Mesendoderm (in vitro differentiated cells): ENCODE measurements at regions not wholly inside any gene's neighbourhood (a gene's known extent, or its start where the extent isn't known, plus 50 kb on each side); places are given as distances from the start of the nearest gene placed in this dataset.
A peak's percentile ranks its signal among the peaks of the same experiment; 100 is the strongest.

ENCODE experiments used
- DNase-seq: peaks from one replicate; pipeline ENCODE4 v3.0.0; 2013
- H2AK5ac ChIP-seq: 2 replicates; pipeline ENCODE4 v1.6.1; 2013; ENCODE audit warnings: low read length, inconsistent platforms
- H2BK120ac ChIP-seq: 2 replicates; pipeline ENCODE4 v1.6.1; 2013; ENCODE audit warnings: low read depth, mild to moderate bottlenecking, low read length, moderate library complexity, mixed read lengths
- H2BK15ac ChIP-seq: replicated peaks from 2 replicates; pipeline ENCODE4 v1.6.1; 2013; ENCODE audit warnings: low read depth, mild to moderate bottlenecking, moderate library complexity
- H2BK5ac ChIP-seq: 2 replicates; pipeline ENCODE4 v1.6.1; 2013; ENCODE audit warnings: low read length, inconsistent platforms
- H3K18ac ChIP-seq: 2 replicates; pipeline ENCODE4 v1.6.1; 2013; ENCODE audit warnings: mild to moderate bottlenecking, low read length, mixed read lengths
- H3K23ac ChIP-seq: one replicate; pipeline ENCODE4 v1.6.1; 2013; ENCODE audit warnings: low read length
- H3K27ac ChIP-seq: 2 replicates; pipeline ENCODE4 v1.5.1; 2013; ENCODE audit warnings: low read depth, mild to moderate bottlenecking, inconsistent platforms, low read length, moderate library complexity
- H3K27me3 ChIP-seq: 2 replicates; pipeline ENCODE4 v1.6.1; 2013; ENCODE audit warnings: low read length, control low read depth, mild to moderate bottlenecking, inconsistent platforms; ENCODE audit not compliant: insufficient read depth, poor library complexity
- H3K36me3 ChIP-seq: 2 replicates; pipeline ENCODE4 v1.6.1; 2013; ENCODE audit warnings: low read length, inconsistent platforms; ENCODE audit not compliant: control insufficient read depth, insufficient read depth
- H3K4ac ChIP-seq: one replicate; pipeline ENCODE4 v1.6.1; 2013; ENCODE audit warnings: low read depth, mild to moderate bottlenecking, low read length, moderate library complexity
- H3K4me1 ChIP-seq: 2 replicates; pipeline ENCODE4 v1.6.1; 2013; ENCODE audit warnings: low read depth, low read length, inconsistent platforms; ENCODE audit not compliant: control insufficient read depth
- H3K4me2 ChIP-seq: 2 replicates; pipeline ENCODE4 v1.6.1; 2013; ENCODE audit warnings: low read length
- H3K4me3 ChIP-seq: 2 replicates; pipeline ENCODE4 v1.5.1; 2013; ENCODE audit warnings: mild to moderate bottlenecking, low read length
- H3K56ac ChIP-seq: one replicate; pipeline ENCODE4 v1.6.1; 2013; ENCODE audit warnings: low read length
- H3K79me1 ChIP-seq: 2 replicates; pipeline ENCODE4 v1.6.1; 2013; ENCODE audit warnings: low read length, inconsistent platforms
- H3K79me2 ChIP-seq: 2 replicates; pipeline ENCODE4 v1.6.1; 2013; ENCODE audit warnings: mild to moderate bottlenecking, low read length; ENCODE audit not compliant: control insufficient read depth, insufficient read depth
- H3K9ac ChIP-seq: 2 replicates; pipeline ENCODE4 v1.6.1; 2013; ENCODE audit warnings: low read length, inconsistent platforms
- H4K5ac ChIP-seq: one replicate; pipeline ENCODE4 v1.6.1; 2013; ENCODE audit warnings: low read length
- H4K8ac ChIP-seq: one replicate; pipeline ENCODE4 v1.6.1; 2013; ENCODE audit warnings: low read depth, mild to moderate bottlenecking, control low read depth, low read length, moderate library complexity
- WGBS: extraction: QIAGEN DNeasy Blood & Tissue Kit; methylation state at CpG from one replicate; pipeline ENCODE4 v1.1.7; 2013; ENCODE audit warnings: low lambda C conversion rate, missing lambda C conversion rate; ENCODE audit not compliant: insufficient coverage; ENCODE audit errors: extremely low coverage; 5-methylcytosine and 5-hydroxymethylcytosine counted together

GRCh38 chr6:170012037-170012330 lies 260.6 kb downstream of the ERMARD start:
- Histone ChIP-seq H3K79me2 (no peaks in the 10 kb centered on the region), H4K5ac (no peak overlapping the region), H3K79me1 (no peaks in the 10 kb centered on the region), H2BK120ac (no peak overlapping the region), H3K4me3 (no peak overlapping the region), H3K4ac (no peak overlapping the region), H2AK5ac (no peak overlapping the region), H4K8ac (no peak overlapping the region), H2BK5ac (no peak overlapping the region), H3K36me3 (no peaks in the 10 kb centered on the region), H3K23ac (no peak overlapping the region), H3K9ac (no peak overlapping the region), H3K4me2 (no peak overlapping the region), H3K4me1 (peaks cover 7% of the 10 kb centered on the region), H3K56ac (no peak overlapping the region), H3K18ac (no peak overlapping the region), H3K27ac (no peak overlapping the region), H3K27me3 (no peaks in the 10 kb centered on the region), H2BK15ac (no peak overlapping the region)
- no CpG with 5 or more reads among the region's 2 CpGs for WGBS
- DNase-seq, result no peak

- H3K9ac ChIP-seq, result no peak overlapping the region
- no peak overlapping the region for H3K4me2 ChIP-seq
- no peaks in the 10 kb centered on the region for H3K79me1 ChIP-seq
- no peak overlapping the region for H3K4me3 ChIP-seq
- no peak overlapping the region for H4K8ac ChIP-seq
- no peak overlapping the region for H2BK120ac ChIP-seq
- peaks cover 11% of the 10 kb centered on the region for H3K4me1 ChIP-seq
- no peak overlapping the region for H3K27ac ChIP-seq
- no peak overlapping the region for H3K18ac ChIP-seq
- no peaks in the 10 kb centered on the region for H3K36me3 ChIP-seq
- H4K5ac ChIP-seq, result no peak overlapping the region
- no CpG with 5 or more reads among the region's 23 CpGs for WGBS
- no peaks in the 10 kb centered on the region for H3K27me3 ChIP-seq
- H3K56ac ChIP-seq, result no peak overlapping the region
- no peak overlapping the region for H2BK15ac ChIP-seq
- DNase-seq, result peak; percentile 27
- H3K79me2 ChIP-seq, result no peaks in the 10 kb centered on the region
- H3K23ac ChIP-seq, result no peak overlapping the region
- no peak overlapping the region for H2AK5ac ChIP-seq
- no peak overlapping the region for H2BK5ac ChIP-seq
- no peak overlapping the region for H3K4ac ChIP-seq
Observed at GRCh38 chr6:170011204-170012036, 260.0 kb downstream of the ERMARD start.

- Histone ChIP-seq H2BK5ac (no peak overlapping the region), H3K79me1 (no peaks in the 10 kb centered on the region), H2BK15ac (no peak overlapping the region), H3K27me3 (no peaks in the 10 kb centered on the region), H3K4me2 (no peak overlapping the region), H4K5ac (no peak overlapping the region), H3K56ac (no peak overlapping the region), H2BK120ac (no peak overlapping the region), H3K4ac (no peak overlapping the region), H3K23ac (no peak overlapping the region), H2AK5ac (no peak overlapping the region), H3K4me3 (no peak overlapping the region), H4K8ac (no peak overlapping the region), H3K4me1 (peaks cover 11% of the 10 kb centered on the region), H3K79me2 (no peaks in the 10 kb centered on the region), H3K27ac (no peak overlapping the region), H3K9ac (no peak overlapping the region), H3K36me3 (no peaks in the 10 kb centered on the region), H3K18ac (no peak overlapping the region)
- no peak for DNase-seq
- WGBS, result no CpG with 5 or more reads among the region's 13 CpGs
Observed at GRCh38 chr6:170010665-170011203, 259.3 kb downstream of the ERMARD start.

GRCh38 chr6:170008294-170008785 lies 256.9 kb downstream of the ERMARD start:
- no peak overlapping the region for H3K4me3 ChIP-seq
- DNase-seq, result no peak
- no CpG with 5 or more reads among the region's 16 CpGs for WGBS

GRCh38 chr6:170007468-170008293 lies 256.3 kb downstream of the ERMARD start:
- no peak overlapping the region for H3K9ac ChIP-seq
- H2BK120ac ChIP-seq, result no peak overlapping the region
- H3K27ac ChIP-seq, result no peak overlapping the region
- no peak overlapping the region for H3K4ac ChIP-seq
- H3K4me1 ChIP-seq, result peaks cover 11% of the 10 kb centered on the region
- WGBS, result no CpG with 5 or more reads among the region's 17 CpGs
- no peaks in the 10 kb centered on the region for H3K27me3 ChIP-seq
- H2AK5ac ChIP-seq, result no peak overlapping the region
- no peaks in the 10 kb centered on the region for H3K79me2 ChIP-seq
- no peaks in the 10 kb centered on the region for H3K36me3 ChIP-seq
- H4K8ac ChIP-seq, result no peak overlapping the region
- no peak overlapping the region for H3K23ac ChIP-seq
- H3K4me3 ChIP-seq, result no peak overlapping the region
- no peak overlapping the region for H3K4me2 ChIP-seq
- H2BK5ac ChIP-seq, result no peak overlapping the region
- H2BK15ac ChIP-seq, result no peak overlapping the region
- no peak overlapping the region for H4K5ac ChIP-seq
- DNase-seq, result peak; percentile 68
- no peak overlapping the region for H3K56ac ChIP-seq
- H3K79me1 ChIP-seq, result no peaks in the 10 kb centered on the region
- peak overlapping the region; percentile 2 for H3K18ac ChIP-seq

More at GRCh38 chr6:170008294-170008785, 256.9 kb downstream of the ERMARD start:
- H4K5ac ChIP-seq, result no peak overlapping the region
- H3K23ac ChIP-seq, result no peak overlapping the region
- no peaks in the 10 kb centered on the region for H3K36me3 ChIP-seq
- H3K27me3 ChIP-seq, result no peaks in the 10 kb centered on the region
- peak overlapping the region; percentile 50 for H3K56ac ChIP-seq
- H2AK5ac ChIP-seq, result peak overlapping the region; percentile 40
- no peak overlapping the region for H3K18ac ChIP-seq
- no peak overlapping the region for H2BK15ac ChIP-seq
- H3K79me2 ChIP-seq, result no peaks in the 10 kb centered on the region
- H3K79me1 ChIP-seq, result no peaks in the 10 kb centered on the region
- H2BK5ac ChIP-seq, result no peak overlapping the region
- no peak overlapping the region for H2BK120ac ChIP-seq
- no peak overlapping the region for H3K27ac ChIP-seq
- H4K8ac ChIP-seq, result no peak overlapping the region
- H3K4me1 ChIP-seq, result peaks cover 11% of the 10 kb centered on the region
- no peak overlapping the region for H3K9ac ChIP-seq
- no peak overlapping the region for H3K4ac ChIP-seq
- H3K4me2 ChIP-seq, result no peak overlapping the region
